HL-60/S4 treated with retinoic acid at 250 ng/mL for 4 days and 3 days (cell line): ENCODE measurements at regions not wholly inside any gene's neighbourhood (a gene's known extent, or its start where the extent isn't known, plus 50 kb on each side); places are given as distances from the start of the nearest gene placed in this dataset.

ENCODE experiments used
- in situ Hi-C: fragments of 300-500 bp; cut with MboI; formaldehyde crosslinking; loops from 2 replicates; pipeline ENCODE4 v1.7.0; 2022; ENCODE audit warnings: low sequenced_read_pairs

DNA sequence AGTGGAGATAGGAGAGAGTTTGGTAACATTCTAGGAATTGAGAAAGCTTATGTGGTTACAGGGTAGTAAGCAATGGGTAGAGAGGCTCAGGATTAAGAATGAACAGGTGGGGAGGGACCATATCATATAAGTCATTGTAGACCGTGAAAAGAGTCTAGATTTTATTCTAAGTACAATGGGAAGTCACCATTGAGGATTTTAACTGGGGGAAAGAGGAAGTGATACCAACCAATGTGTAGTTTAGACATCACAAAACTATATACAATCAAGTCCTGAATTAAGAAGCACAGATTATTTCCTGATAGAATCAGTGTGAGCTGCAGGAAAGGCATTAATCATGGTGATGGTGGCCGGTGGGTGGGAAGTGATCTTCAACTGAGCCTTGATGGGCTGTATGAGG lies 178.3 kb upstream of the ZIC3 start:
- in situ Hi-C loops: no loop called here

DNA sequence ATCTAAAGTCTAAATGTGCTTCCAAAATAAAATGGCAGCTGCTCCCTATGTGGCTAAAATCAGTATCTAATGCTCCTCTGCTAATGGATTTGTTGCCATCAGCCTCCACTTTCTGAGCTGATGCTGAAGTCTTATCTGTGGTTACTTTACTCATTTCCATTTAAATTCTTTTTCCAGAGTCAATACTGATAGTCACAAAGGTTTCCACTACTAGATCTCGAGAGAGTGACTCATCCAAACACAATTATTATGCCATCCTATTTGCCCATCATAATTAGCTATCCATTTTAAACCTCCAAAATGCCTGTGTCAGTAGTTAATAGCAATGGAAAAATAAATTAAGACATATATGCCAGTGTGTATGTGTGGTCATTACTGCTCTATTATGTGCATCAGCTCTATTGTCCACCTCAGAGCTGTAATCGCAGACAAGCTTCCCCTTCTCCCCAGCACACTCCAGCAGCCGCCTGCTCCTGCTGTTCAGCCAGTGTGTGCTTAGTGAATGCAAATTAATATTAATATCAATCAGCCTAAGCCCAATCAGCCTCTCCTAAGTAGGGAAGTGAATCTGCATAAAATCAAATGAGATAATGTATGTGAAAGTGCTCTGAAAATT lies 199.8 kb upstream of the ZIC3 start:
- in situ Hi-C loops: no loop called here

DNA sequence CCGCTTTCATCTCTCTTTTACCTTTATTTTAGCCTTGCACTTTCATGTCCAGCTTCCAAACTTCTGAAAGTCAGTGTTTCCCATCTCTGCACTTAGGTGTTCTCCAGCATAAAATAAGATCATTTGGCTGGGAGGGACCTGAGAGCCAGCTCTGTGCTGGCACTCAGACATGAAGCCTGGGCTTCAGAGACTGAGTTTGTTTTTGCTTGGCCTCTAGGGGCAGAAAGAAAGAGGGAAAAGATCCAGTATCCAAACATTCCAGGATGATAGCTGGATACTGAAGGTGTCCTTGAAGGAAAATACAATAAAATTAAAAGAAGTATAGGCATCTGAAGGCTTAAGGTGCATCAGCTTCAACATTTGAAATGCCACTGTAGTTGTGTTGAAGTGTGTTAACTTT lies 202.4 kb upstream of the ZIC3 start:
- in situ Hi-C loops: no loop called here

DNA sequence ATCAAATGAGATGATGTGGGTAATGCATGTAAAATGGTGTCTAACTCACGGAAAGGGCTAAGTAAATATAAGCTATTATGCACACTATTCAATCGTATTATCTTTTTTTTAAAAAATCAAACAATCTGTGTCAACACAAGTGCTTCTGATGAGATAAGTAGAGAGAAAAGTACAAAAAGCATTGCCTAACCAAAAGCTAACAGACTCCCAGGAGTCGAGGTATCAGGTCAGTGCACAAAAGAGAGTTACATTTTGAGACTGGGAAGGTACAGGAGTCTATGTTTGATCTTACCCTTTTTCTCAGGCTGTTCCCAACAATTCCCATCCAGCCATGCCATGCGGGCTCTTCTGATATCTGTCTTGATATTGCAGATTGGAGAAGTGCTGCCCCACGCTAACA lies 203.3 kb upstream of the ZIC3 start:
- in situ Hi-C loops: no loop called here

DNA sequence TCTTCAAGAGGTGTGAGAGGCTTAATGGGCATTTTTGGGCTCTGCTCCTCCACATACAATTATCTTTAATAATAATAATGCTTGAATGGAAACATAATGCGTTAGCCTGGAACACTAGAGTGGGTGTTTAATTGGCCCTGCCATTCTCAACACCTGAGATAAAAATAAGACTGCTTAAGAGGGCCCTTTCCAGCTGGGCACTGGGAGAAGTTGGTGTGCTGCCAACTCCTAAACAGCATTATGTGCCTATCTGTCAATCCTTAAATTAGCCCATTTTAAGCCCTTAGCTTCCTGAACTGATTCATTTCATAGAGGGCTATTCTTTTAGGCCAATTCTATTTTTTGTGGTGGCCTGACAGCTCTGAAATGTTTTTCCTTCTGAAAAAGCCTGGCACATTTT lies 211.1 kb upstream of the ZIC3 start:
- in situ Hi-C loops: no loop called here

DNA sequence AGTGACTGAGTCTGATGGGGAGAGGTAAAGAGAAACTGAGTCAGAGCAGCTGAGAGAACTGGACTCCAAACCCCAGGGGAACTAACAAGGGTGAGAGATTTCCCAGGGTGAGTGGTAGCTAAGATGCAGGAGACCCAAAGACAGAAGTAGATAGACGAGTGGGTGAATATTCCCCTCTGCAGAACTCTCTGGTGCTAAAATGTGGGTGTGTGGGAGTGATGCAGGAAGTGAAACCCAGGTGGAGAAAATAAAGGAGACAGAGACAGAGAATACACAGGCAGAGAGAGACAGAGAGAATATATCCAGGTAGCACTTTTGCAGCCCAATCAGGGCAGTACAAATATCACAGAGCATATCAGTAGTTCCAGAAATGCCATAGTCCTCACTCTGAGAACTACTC lies 212.5 kb upstream of the ZIC3 start:
- in situ Hi-C loops: no loop called here

DNA sequence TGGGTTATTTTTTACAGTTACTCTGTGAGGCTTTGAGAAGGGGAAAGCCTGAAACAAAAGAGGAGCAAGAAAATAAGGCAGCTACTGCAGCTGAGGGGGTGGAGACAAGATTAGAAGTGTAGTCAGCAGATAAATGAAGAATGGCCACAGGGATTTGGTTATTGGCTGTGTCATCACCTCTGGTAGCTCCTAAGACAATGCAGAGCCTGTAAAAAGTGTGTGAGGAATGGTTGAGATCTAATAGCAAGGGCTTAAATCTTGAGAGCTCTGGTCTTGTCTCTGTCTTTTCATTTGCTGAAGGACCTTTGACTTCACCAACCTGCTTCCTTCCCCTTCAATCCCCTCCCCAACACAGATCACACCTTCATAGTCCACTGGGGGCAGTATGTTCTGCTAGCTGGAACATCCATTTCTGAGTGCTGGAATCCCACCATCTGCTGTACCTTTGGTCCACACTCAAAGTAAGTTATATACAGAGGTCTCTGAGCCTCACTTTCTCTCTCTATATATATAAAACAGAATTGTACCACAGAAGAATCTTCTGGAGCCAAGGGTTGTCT lies 213.7 kb upstream of the ZIC3 start:
- in situ Hi-C loops: no loop called here

DNA sequence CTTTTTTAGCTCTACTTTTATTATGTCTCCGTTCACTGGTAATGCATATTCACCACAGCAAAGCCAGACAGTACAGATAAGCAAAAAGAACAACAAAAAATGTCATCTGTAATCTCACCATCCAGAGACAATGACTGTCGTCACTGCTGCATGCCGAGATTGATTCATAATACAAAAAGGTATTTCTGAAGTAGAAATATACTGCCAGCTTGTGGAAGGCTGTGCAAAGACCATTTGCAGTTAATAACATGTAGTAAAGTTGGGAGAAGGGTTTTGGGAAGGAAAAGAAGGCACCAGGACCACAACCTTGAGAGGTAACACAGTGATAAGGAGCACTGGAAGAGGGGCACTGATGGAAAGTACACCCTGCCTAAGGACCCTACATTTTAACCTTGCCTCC lies 223.0 kb upstream of the ZIC3 start:
- in situ Hi-C loops: no loop called here

DNA sequence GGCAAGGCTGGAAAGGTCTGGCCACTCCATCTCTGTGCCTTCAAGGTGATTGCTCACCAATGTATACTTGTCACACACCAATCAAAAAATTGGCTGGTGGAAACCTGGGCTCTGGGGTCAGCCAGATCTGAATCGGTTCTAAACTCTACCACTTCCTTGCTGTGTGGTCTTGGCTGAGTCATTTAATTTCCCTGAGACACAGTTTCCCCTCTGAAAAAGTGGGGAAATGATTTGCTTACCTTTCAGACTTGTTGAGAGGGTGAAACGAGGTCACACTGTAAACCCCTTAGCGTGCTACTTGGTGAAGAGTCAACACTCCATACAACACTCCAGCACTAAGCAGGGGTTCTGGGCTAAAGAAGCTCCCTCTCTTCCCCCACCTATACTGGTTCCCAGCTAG lies 252.3 kb upstream of the ZIC3 start:
- in situ Hi-C loops: no loop called here

DNA sequence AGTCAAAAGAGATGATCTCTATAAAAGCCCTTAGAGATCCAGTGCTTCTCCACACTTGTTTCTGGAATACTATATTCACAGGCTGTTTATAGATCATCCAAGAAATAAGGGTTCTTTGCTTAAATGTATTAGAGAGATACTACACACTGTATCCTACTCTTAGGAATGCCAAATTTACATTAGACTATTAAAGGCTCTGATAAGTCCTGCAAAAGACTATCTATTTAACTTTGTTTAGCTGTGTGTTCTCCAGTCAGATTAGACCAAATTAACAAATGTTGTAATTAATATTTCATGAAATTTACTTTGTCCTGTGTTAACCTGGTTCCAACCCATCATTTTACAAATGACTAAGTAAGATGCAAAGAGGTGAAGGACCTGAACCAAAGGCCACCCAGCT lies 260.5 kb upstream of the ZIC3 start:
- in situ Hi-C loops: no loop called here

DNA sequence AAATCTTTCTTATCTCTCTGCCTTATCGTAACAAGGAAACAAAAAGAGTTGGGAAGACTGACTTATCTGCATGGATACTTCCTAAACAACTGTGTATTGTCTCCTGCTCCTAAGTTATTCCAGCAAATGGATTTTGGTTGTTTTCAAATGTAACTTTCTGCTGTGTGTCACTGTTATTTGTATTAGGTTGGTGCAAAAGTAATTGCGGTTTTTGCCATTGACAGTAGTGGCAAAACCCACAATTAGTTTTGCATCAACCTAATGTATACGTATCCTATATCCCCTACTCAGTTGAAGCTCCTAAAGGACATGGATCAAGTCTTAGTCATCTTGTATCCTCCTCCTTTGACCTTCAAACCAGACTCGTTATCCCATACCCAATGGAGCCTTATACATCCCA lies 263.4 kb upstream of the GPR101 start:
- in situ Hi-C loops: no loop called here

DNA sequence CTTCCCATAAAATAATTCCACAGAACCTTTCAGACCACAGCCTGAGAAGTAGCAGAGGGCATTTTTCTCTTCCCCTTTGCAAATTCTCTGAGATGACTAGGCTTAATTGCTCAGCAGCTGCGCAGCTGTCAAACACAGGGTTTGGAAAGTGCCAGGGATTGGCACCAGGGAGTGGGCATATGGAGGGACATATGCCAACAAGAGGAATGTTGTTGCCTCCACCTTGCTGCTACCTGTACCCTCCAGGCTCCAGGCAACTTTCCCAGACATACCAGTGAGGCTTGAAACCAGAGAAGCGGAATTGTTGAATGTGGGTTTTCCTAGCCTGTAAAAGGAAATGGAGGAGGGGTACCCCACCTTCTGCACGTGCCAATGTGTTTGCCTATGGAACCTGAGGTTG lies 256.2 kb upstream of the GPR101 start:
- in situ Hi-C loops: no loop called here

DNA sequence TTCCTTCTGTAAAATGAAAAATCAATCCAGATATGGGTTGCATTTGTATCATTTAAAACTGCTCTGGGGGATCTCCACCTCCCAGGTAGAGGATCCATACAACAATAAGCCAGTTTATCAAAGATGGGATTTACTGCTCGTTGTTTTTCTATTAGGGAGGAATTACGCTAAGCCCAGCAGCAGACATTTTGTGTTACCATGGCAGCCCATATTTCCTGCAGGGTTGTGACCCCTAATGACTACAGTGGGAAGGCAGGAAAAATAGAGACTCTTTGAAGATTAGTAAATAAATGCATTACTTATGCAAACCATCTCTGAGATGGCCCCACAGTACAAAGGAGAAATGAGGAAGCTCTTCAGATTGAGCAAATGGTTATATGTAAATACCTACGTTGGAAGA lies 253.4 kb upstream of the GPR101 start:
- in situ Hi-C loops: no loop called here

DNA sequence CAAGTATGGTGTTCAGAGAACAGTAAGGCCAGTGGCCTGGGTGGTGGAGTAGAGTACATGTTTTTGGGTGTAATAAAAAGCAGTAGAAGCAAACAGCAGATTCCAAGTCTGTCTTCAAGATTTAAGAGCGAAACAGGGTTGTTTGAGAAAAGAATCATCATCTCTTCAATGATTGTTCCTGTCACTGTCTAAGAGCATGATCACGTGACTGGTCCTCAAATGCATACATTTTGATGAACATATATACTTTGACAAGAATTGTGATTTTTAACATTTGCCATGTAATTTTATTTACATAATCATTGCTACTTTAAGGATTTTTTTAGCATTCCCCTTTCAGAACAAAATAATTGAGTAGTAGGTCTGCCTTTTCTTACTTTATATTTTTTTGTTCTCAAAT lies 252.6 kb upstream of the GPR101 start:
- in situ Hi-C loops: no loop called here

DNA sequence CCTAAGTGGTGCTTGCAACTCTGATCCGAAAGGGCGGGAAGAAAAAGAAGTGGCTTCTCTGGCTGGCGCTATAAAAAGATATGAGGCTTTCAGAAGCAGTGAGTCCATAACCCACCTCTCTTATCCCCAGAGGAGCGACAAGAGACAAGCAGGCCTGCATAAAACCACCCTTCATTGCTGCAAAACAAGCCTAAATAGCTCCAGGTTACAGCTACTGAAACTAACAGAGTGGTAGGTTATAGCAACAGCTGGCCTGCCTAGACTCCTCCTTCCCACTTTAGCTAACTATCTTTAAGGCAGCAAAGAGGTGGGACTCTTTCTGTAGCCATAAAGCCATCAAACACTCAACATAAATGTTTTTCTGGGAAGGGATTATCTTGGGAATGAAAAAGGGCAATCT lies 245.0 kb upstream of the GPR101 start:
- in situ Hi-C loops: no loop called here

DNA sequence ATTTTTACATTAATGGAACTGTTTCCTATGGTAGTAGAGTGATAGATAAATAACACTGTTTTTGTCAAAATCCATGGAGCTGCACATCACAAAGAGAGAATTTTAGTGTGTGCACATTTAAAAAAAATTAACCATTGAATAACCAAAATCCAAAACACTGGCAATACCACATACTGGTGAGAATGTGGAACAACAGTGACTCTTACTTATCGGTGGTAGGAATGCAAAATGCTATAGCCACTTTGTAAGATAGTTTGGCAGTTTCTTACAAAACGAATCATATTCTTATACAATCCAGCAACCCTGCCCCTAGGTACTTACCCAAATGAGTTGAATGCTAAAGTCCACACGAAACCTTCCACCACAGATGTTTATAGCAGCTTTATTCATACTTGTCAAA lies 229.6 kb upstream of the GPR101 start:
- in situ Hi-C loops: no loop called here

DNA sequence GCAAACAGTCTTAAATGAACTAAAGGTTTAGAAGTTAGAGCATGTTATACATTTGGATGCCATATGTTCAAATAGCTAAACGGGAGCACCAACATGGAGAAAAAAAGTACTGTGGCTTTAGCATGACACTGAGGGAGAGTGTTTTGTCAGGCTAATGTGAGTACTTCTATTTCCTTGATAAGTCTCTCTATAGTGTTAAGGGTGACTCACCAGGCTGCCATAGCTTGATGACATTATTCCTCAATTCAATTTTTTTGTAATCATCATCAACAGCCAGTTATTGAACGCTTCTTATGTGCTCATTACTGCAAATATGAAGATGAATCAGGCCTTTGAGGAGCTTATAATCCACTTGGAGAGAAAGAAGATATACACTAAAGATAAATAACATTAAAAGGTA lies 211.4 kb upstream of the GPR101 start:
- in situ Hi-C loops: no loop called here

DNA sequence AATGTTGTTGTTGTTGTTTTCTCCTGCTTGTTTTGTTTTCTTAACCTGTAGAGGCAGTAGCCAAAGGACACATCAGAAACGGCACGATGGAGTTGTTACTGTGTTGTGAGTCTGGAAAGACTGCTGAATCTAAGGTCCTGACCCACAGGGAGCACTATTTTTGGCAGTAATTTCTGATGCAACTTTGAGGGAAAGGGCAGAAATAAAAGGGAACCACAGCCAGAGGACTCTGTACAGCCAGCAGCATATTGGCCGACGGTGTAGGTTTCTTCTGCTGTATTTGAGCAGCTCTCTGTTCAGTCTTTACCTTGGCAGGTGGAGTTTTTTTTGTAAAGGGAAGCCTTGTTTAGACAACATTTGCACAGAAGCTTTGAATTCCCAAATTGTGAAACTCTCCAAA lies 203.0 kb upstream of the GPR101 start:
- in situ Hi-C loops: no loop called here

DNA sequence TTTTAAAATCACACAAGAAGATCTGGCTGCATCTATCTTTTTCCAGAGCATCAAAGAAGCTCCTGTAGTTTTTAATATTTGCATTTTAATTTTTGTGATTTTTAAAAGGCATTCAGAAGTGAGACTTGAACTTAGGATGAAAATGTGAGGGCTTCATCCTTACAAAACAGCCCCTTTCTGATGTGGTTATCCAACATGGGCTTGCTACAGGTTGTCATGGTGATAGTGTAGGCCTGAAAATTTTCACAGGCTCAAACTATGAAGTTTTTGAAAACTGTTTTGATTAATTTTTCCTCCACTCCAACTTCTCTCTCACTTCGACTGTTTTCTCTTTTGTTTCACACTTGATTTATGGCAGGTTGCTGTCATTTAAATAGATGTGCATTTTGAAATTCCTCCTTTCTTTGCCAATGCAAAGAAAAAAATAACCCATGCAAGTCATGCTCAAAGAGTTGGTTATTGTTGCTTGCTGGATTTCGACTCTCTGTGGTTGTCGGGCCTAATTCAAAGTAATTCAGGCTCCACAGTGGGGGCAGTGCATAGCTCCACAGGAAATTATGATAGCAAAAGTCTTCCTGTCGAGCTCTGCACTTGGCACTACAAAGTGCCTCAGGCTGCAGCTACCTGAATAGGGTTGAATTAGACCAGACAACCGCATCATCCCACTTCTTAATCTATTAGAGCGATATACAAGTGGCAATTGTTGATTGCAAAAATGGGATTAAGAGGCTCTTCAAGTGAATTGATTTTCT lies 201.0 kb upstream of the GPR101 start:
- in situ Hi-C loops: no loop called here

DNA sequence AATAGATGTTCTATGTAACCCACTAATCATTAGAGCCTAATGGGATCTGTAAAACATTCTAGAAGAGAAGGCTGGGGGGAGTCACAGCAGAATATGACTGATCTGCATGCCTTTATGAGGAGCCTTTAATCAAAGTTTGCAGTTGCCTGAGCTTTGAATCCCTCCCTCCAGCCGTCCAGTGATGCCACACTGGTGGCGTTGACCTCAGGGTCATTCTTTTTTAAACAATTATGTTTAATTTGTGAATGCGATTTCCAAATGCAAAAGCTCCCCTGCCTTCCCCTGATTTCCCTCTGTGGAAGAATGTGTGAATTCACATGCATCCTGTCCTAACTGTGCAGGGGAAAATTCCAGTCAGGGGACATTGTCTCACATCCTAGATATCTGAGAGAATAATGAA lies 199.7 kb upstream of the GPR101 start:
- in situ Hi-C loops: no loop called here

DNA sequence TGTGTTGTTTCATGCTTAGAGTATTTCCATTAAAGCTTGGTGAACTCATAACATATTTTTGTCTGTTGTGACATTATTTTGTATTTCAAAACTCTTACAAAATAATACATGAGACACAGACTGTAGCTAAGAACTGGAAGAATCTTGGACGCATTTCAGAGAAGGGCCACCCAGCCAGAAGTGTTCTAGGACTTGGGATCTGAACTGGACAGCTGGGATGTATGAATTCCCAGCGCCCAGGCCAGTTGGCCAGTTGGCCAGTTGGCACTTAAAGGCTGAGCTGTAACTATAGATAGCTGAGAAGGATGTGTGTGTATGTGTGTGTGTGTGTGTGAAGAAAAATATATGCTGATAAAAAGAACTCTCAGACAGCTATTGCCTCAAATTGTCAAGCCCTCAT lies 193.4 kb upstream of the GPR101 start:
- in situ Hi-C loops: no loop called here

DNA sequence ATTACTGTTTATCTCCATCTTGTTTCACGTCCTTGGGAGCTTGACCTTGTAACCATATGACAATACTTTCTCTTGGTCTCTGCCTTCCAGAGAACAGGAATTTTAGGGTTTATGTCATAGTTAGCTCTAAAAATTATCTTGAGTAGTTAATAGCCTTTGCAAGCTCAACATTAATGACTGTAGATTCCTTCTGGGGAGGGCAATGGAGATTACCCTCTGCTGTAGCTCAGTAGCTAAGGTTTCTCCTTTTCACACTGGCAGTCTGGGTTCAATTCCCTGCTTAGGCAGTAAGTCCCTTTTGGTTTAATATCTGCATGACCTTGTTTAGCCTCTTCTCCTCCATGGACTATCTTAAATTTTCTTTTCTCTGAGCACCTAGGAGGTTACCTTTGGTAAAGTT lies 181.7 kb upstream of the GPR101 start:
- in situ Hi-C loops: no loop called here
